ENCODE measurements at regions not wholly inside any gene's neighbourhood (a gene's known extent, or its start where the extent isn't known, plus 50 kb on each side); places are given as distances from the start of the nearest gene placed in this dataset.

DNA sequence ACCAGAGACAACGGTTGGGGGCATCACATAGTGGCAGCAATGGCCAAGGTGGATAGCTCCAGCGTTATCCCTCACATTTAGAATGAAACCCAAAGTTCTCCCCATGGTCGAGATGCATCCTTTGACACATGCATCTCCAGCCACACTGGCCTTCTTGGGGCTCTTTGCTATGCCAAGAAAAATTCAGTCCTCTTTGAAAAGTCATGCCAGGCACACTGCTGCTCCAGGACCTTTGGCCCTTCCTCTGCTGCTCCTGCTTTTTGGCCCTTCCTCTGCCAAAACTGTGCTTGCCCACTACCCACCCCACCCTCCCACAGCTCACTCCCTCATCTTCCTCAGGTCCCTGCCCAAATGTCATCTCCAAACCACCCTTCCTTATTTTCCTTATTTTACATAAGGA lies 106.4 kb downstream of the C1orf94 start:
- TF ChIP-seq, protein P1, sequence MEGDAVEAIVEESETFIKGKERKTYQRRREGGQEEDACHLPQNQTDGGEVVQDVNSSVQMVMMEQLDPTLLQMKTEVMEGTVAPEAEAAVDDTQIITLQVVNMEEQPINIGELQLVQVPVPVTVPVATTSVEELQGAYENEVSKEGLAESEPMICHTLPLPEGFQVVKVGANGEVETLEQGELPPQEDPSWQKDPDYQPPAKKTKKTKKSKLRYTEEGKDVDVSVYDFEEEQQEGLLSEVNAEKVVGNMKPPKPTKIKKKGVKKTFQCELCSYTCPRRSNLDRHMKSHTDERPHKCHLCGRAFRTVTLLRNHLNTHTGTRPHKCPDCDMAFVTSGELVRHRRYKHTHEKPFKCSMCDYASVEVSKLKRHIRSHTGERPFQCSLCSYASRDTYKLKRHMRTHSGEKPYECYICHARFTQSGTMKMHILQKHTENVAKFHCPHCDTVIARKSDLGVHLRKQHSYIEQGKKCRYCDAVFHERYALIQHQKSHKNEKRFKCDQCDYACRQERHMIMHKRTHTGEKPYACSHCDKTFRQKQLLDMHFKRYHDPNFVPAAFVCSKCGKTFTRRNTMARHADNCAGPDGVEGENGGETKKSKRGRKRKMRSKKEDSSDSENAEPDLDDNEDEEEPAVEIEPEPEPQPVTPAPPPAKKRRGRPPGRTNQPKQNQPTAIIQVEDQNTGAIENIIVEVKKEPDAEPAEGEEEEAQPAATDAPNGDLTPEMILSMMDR (IDR thresholded peaks at IDR 0.05): no peak
- no peak for TF ChIP-seq POLR2A (IDR thresholded peaks at IDR 0.05)

Measured in right lobe of liver (tissue), 4 donors.